ENCODE measurements at regions not wholly inside any gene's neighbourhood (a gene's known extent, or its start where the extent isn't known, plus 50 kb on each side); places are given as distances from the start of the nearest gene placed in this dataset.
"Not testable (repeated sequence)": the region's sequence is repeated elsewhere in the genome, so short reads cannot be mapped to it uniquely, and the experiment has no call there.

GRCh38 chr2:89856305-89856704 is 1164.8 kb downstream of the RPIA start:
- not testable (repeated sequence) for TF ChIP-seq CTCF (conservative IDR thresholded peaks at IDR 0.05; ENCODE audit: low read depth, low read length); EZH2 (IDR thresholded peaks at IDR 0.05; ENCODE audit: low read length, unreplicated experiment); EZH2phosphoT487 (IDR thresholded peaks at IDR 0.05; ENCODE audit: borderline replicate concordance, low read length)

Data from PC-3 (cell line).